Esophagus squamous epithelium (tissue), 4 donors: ENCODE measurements at regions not wholly inside any gene's neighbourhood (a gene's known extent, or its start where the extent isn't known, plus 50 kb on each side); places are given as distances from the start of the nearest gene placed in this dataset.

Source experiments
- POLR2A ChIP-seq, 4 donors: fragments of 450-650 bp; IDR thresholded peaks; one replicate each; pipeline ENCODE4 v1.6.1; 2017; ENCODE audit warnings: antibody characterized with exemption in 4 of 4, mild to moderate bottlenecking in 4 of 4, moderate library complexity in 3 of 4
- TF ChIP-seq, protein P1 (sequence below), 6 experiments: fragments of 450-650 bp in 4 of 6; fragments of 200-600 bp in 2 of 6; sonication (generic) in 2 of 6; IDR thresholded peaks; one replicate each; pipeline ENCODE4 v1.5.1; 2016 to 2019; ENCODE audit warnings: antibody characterized with exemption in 6 of 6, mild to moderate bottlenecking in 4 of 6, moderate library complexity in 4 of 6

DNA sequence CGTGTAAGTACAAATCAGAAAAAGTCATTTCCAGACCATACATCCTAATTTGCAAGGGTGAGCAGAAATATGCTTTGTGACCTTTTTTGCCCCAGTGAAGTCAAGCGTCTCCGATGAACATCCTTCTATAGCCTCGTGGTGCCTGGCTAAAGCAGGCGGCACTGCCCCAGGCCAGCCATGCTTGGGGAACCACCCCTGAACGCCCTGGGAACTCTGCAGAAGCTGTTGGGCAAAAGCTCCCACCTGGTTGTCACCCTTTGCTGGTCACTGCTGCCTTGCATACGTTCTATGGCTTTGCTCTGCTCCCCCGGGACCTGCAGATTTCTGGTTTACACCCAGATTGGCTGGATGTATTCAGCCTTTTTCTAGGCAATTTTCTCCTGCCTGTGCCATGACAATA, 256.4 kb downstream of the SS18 start:
- TF ChIP-seq POLR2A (IDR thresholded peaks at IDR 0.05), result no peak
- TF ChIP-seq, protein P1, sequence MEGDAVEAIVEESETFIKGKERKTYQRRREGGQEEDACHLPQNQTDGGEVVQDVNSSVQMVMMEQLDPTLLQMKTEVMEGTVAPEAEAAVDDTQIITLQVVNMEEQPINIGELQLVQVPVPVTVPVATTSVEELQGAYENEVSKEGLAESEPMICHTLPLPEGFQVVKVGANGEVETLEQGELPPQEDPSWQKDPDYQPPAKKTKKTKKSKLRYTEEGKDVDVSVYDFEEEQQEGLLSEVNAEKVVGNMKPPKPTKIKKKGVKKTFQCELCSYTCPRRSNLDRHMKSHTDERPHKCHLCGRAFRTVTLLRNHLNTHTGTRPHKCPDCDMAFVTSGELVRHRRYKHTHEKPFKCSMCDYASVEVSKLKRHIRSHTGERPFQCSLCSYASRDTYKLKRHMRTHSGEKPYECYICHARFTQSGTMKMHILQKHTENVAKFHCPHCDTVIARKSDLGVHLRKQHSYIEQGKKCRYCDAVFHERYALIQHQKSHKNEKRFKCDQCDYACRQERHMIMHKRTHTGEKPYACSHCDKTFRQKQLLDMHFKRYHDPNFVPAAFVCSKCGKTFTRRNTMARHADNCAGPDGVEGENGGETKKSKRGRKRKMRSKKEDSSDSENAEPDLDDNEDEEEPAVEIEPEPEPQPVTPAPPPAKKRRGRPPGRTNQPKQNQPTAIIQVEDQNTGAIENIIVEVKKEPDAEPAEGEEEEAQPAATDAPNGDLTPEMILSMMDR (IDR thresholded peaks at IDR 0.05), result no peak
